T-cell (primary cell): ENCODE measurements at regions not wholly inside any gene's neighbourhood (a gene's known extent, or its start where the extent isn't known, plus 50 kb on each side); places are given as distances from the start of the nearest gene placed in this dataset.

Experiments used
- ATAC-seq, 4 experiments: fragments of 200-7000 bp in 3 of 4; fragments of 150-1000 bp in 1 of 4; cut with Tn5 transposase; replicated peaks in 1 of 4; 1 replicate in 3 of 4; 2 replicates in 1 of 4; pipeline ENCODE4 v1.10.0; 2021; ENCODE audit warnings: moderate library complexity in 3 of 4, mild to moderate bottlenecking in 2 of 4, moderate number of reproducible peaks in 1 of 4
- CTCF ChIA-PET, 2 donors: fragments of 300-600 bp; sonication (Branson Sonifier 250); formaldehyde crosslinking; loops; one replicate each; lab custom pipeline; 2022; ENCODE audit warnings: antibody characterized with exemption in 2 of 2; lab: Charles Lee
- POLR2A ChIA-PET, 2 donors: fragments of 300-600 bp; sonication (Branson Sonifier 250); formaldehyde crosslinking; loops; one replicate each; lab custom pipeline; 2022; ENCODE audit warnings: antibody characterized with exemption in 2 of 2; lab: Charles Lee
- DNase-seq, 35 experiments: peaks; one replicate each; pipeline versions ENCODE4 v3.0.0 to v3.0.0-alpha.2; 2013 to 2023
- H3K27ac ChIP-seq: one replicate; pipeline ENCODE4 v1.5.1; 2013; ENCODE audit warnings: low read length
- H3K27me3 ChIP-seq, 2 experiments: replicated peaks in 1 of 2; 1 replicate in 1 of 2; 2 replicates in 1 of 2; pipeline versions ENCODE4 v1.6.1 to v1.7.0; 2013; ENCODE audit warnings: low read length in 1 of 2, mixed read lengths in 1 of 2; ENCODE audit not compliant: control insufficient read depth in 2 of 2, insufficient read depth in 2 of 2; ENCODE audit errors: extremely low read depth in 1 of 2
- H3K36me3 ChIP-seq, 2 donors: 1 replicate in 1 of 2; 2 replicates in 1 of 2; pipeline versions ENCODE4 v1.6.1 to v1.7.0; 2013; ENCODE audit warnings: low read length in 1 of 2; ENCODE audit not compliant: control insufficient read depth in 2 of 2, insufficient read depth in 1 of 2; ENCODE audit errors: extremely low read depth in 1 of 2
- H3K4me1 ChIP-seq, 2 experiments: 1 replicate in 1 of 2; 2 replicates in 1 of 2; pipeline versions ENCODE4 v1.6.1 to v1.7.0; 2013; ENCODE audit warnings: low read length in 2 of 2, mixed read lengths in 1 of 2; ENCODE audit not compliant: insufficient read depth in 2 of 2, control insufficient read depth in 1 of 2; ENCODE audit errors: extremely low read depth in 1 of 2
- H3K4me3 ChIP-seq, 2 donors: 1 replicate in 1 of 2; 2 replicates in 1 of 2; pipeline versions ENCODE4 v1.5.1 to v1.7.0; 2013; ENCODE audit warnings: mild to moderate bottlenecking in 2 of 2, low read length in 1 of 2, moderate library complexity in 1 of 2; ENCODE audit not compliant: control insufficient read depth in 1 of 2; ENCODE audit errors: extremely low read depth in 1 of 2
- H3K9me3 ChIP-seq: 2 replicates; pipeline ENCODE4 v1.7.0; 2013
- H3K27ac Mint-ChIP-seq, 2 donors: one replicate each; pipeline ENCODE4 v1.8.0; 2020 to 2021; ENCODE audit warnings: mild to moderate bottlenecking in 2 of 2, mixed read lengths in 2 of 2
- H3K27me3 Mint-ChIP-seq, 2 donors: one replicate each; pipeline ENCODE4 v1.8.0; 2021 to 2022; ENCODE audit warnings: mixed read lengths in 2 of 2
- H3K36me3 Mint-ChIP-seq: one replicate; pipeline ENCODE4 v1.8.0; 2021; ENCODE audit warnings: mixed read lengths
- H3K4me1 Mint-ChIP-seq, 3 donors: one replicate each; pipeline ENCODE4 v1.8.0; 2020 to 2022; ENCODE audit warnings: mixed read lengths in 3 of 3, mild to moderate bottlenecking in 1 of 3
- H3K4me3 Mint-ChIP-seq, 3 donors: one replicate each; pipeline ENCODE4 v1.8.0; 2020 to 2022; ENCODE audit warnings: mild to moderate bottlenecking in 3 of 3, mixed read lengths in 3 of 3, moderate library complexity in 3 of 3
- H3K9me3 Mint-ChIP-seq, 3 donors: one replicate each; pipeline ENCODE4 v1.8.0; 2020 to 2022; ENCODE audit warnings: mixed read lengths in 3 of 3
- WGBS: methylation state at CpG from one replicate; pipeline ENCODE4 v1.1.5; 2013; ENCODE audit warnings: missing lambda C conversion rate; ENCODE audit not compliant: insufficient coverage; 5-methylcytosine and 5-hydroxymethylcytosine counted together

DNA sequence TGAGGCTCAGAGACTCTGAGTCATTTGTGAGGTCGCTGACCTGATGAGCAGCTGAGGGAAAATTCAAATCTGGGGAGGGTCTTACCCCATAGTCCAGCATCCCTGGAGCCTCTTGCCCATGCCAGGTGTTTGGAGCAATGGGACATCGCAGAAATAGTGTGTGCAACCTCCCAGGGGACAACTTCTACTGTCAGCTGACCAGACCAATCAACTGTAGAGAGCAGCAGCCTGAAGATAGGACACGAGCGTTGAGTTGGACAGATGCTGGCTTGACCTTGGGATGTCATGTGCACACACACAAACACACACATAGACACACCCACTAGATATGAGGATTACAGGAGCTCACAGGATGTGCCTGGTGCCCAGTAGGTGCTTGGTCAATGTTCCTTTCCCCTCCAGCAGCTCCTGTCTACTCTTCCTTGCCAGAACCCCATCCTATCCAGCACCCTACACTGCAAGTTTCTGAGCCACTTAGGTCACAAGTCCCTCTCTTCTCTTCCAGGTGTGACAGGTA is 59.1 kb upstream of the MPEG1 start:
- H3K27me3 ChIP-seq, result peaks cover 0 to 6% of the 10 kb centered on the region in 2 experiments
- Mint-ChIP-seq H3K36me3 (no peaks in the 10 kb centered on the region), H3K9me3 (no peaks in the 10 kb centered on the region), H3K4me1 (peaks cover 31 to 51% (median 49%) of the 10 kb centered on the region in 3 donors), H3K4me3 (no peak overlapping the region), H3K27me3 (no peaks in the 10 kb centered on the region), H3K27ac (peak overlapping the region; percentile 24 to 78)
- no peaks in the 10 kb centered on the region for H3K9me3 ChIP-seq
- peaks cover 8 to 17% of the 10 kb centered on the region in 2 experiments for H3K4me1 ChIP-seq
- ATAC-seq (no peak), DNase-seq (no peak)
- no peaks in the 10 kb centered on the region for H3K36me3 ChIP-seq
- POLR2A ChIA-PET, result no interaction called here
- no peak overlapping the region for H3K4me3 ChIP-seq
- 61% methylated on average over 4 of the region's 4 CpGs for WGBS
- CTCF ChIA-PET, result interaction anchor here in 1 of 2 donors (1.0 kb wide), 1 partner anchor 9 kb away, joined by 3 read pairs; no protein-coding TSS in a partner anchor
- no peak overlapping the region for H3K27ac ChIP-seq

- no peak overlapping the region for H3K4me3 Mint-ChIP-seq
- ATAC-seq, result no peak
- Histone ChIP-seq H3K9me3 (no peaks in the 10 kb centered on the region), H3K36me3 (no peaks in the 10 kb centered on the region), H3K4me3 (no peak overlapping the region), H3K4me1 (peaks cover 8 to 17% of the 10 kb centered on the region in 2 experiments), H3K27me3 (peaks cover 0 to 6% of the 10 kb centered on the region in 2 experiments), H3K27ac (no peak overlapping the region)
- H3K9me3 Mint-ChIP-seq, result no peaks in the 10 kb centered on the region
- H3K27ac Mint-ChIP-seq, result peak overlapping the region; percentile 24 to 78
- no peaks in the 10 kb centered on the region for H3K36me3 Mint-ChIP-seq
- CTCF ChIA-PET, result interaction anchor here in 1 of 2 donors (1.0 kb wide), 1 partner anchor 9 kb away, joined by 3 read pairs; no protein-coding TSS in a partner anchor
- H3K27me3 Mint-ChIP-seq, result no peaks in the 10 kb centered on the region
- DNase-seq, result no peak
- peaks cover 31 to 51% (median 49%) of the 10 kb centered on the region in 3 donors for H3K4me1 Mint-ChIP-seq
- POLR2A ChIA-PET, result no interaction called here
- no CpG with 5 or more reads among the region's 4 CpGs for WGBS
These were observed 58.6 kb upstream of the MPEG1 start for GRCh38 chr11:59271247-59271755.

DNA sequence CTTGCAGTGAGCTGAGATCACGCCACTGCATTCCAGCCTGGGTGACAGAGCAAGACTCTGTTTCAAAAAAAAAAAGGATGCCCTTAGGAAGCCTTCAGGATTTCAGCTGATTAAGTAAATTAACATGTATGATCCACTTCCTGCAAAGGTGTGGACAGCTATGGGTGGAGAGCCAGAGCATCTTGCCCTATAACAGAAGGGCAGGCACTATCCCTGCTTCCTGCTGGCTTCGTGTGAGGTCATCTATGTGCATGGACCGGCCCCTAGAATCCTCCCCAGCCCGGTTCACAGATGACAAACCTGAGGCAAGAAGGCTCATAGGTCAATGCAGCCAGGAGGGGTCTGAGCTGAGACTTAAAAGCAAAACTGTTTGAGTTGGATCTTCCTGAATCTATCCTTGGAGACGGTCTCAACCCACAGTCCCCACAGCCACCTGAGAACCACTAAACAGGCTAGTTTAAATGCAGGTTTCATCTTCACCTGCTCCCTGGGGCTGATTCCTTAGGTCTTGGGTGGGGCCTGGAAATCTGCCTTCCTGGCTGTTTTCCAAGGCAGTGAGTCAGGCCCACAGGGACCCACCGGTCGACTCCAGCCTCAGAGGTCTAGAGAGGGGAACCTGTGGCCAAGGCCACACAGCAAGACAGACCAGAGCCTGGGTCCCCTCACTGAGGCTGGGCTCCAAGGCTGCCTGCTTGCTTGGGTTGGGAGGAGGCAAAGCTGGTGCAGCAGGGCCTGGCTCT is 55.2 kb upstream of the MPEG1 start:
- ATAC-seq (no peak), DNase-seq (no peak)
- Histone ChIP-seq H3K9me3 (no peaks in the 10 kb centered on the region), H3K4me1 (peaks cover 0 to 4% of the 10 kb centered on the region in 2 experiments), H3K36me3 (no peaks in the 10 kb centered on the region), H3K27ac (no peak overlapping the region), H3K27me3 (peaks cover 0 to 6% of the 10 kb centered on the region in 2 experiments), H3K4me3 (no peak overlapping the region)
- H3K9me3 Mint-ChIP-seq, result no peaks in the 10 kb centered on the region
- peaks cover 12 to 34% (median 30%) of the 10 kb centered on the region in 3 donors for H3K4me1 Mint-ChIP-seq
- no peak overlapping the region for H3K4me3 Mint-ChIP-seq
- H3K27me3 Mint-ChIP-seq, result no peaks in the 10 kb centered on the region
- no peaks in the 10 kb centered on the region for H3K36me3 Mint-ChIP-seq
- ChIA-PET CTCF (no interaction called here), POLR2A (no interaction called here)
- H3K27ac Mint-ChIP-seq, result no peak overlapping the region
- 84% methylated on average over 4 of the region's 7 CpGs for WGBS

GRCh38 chr11:59267196-59267595 is 54.5 kb upstream of the MPEG1 start:
- no peaks in the 10 kb centered on the region for H3K36me3 ChIP-seq
- Mint-ChIP-seq H3K27me3 (no peaks in the 10 kb centered on the region), H3K4me1 (peaks cover 5 to 27% (median 23%) of the 10 kb centered on the region in 3 donors), H3K4me3 (no peak overlapping the region), H3K9me3 (no peaks in the 10 kb centered on the region), H3K36me3 (no peaks in the 10 kb centered on the region), H3K27ac (no peak overlapping the region)
- ChIA-PET CTCF (interaction anchor here (0.5 to 0.6 kb wide), 2 partner anchors 115 to 638 kb away, joined by 3 to 5 read pairs; no protein-coding TSS in a partner anchor), POLR2A (no interaction called here)
- no peak overlapping the region for H3K27ac ChIP-seq
- WGBS, result 42% methylated on average over 3 of the region's 4 CpGs
- no peaks in the 10 kb centered on the region for H3K9me3 ChIP-seq
- DNase-seq, result no peak
- peaks cover 0 to 6% of the 10 kb centered on the region in 2 experiments for H3K27me3 ChIP-seq
- no peak for ATAC-seq
- H3K4me1 ChIP-seq, result no peaks in the 10 kb centered on the region
- H3K4me3 ChIP-seq, result no peak overlapping the region

DNA sequence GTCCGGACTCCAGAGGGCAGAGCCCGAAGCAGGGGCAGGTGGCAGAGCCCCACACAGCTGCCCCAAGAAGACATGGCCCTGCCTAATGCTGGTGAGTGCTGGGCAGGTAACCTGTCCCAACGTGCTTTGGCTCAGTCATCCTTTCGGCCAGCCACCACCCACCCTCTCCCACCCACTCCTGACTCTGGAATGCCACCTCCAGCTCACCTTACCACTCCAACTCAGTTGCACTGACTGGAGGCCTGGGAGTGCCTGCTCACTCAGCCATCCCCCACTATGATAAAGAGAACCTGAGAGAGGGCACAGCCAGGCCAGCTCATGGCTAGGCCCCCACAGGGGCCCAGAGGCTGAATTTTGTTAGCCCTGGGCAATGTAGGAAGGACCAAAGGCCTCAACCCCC is 53.8 kb upstream of the MPEG1 start:
- no peak overlapping the region for H3K4me3 Mint-ChIP-seq
- DNase-seq, result no peak
- peaks cover 1 to 20% (median 16%) of the 10 kb centered on the region in 3 donors for H3K4me1 Mint-ChIP-seq
- no peaks in the 10 kb centered on the region for H3K36me3 Mint-ChIP-seq
- H3K27me3 Mint-ChIP-seq, result no peaks in the 10 kb centered on the region
- POLR2A ChIA-PET, result no interaction called here
- Histone ChIP-seq H3K9me3 (no peaks in the 10 kb centered on the region), H3K27ac (no peak overlapping the region), H3K4me3 (no peak overlapping the region), H3K36me3 (no peaks in the 10 kb centered on the region), H3K4me1 (no peaks in the 10 kb centered on the region), H3K27me3 (peaks cover 0 to 7% of the 10 kb centered on the region in 2 experiments)
- CTCF ChIA-PET, result interaction anchor here in 1 of 2 donors (0.7 to 1.1 kb wide), 3 partner anchors 18 to 91 kb away, joined by 3 to 4 read pairs (median 3); no protein-coding TSS in a partner anchor
- ATAC-seq, result no peak
- no peaks in the 10 kb centered on the region for H3K9me3 Mint-ChIP-seq
- no peak overlapping the region for H3K27ac Mint-ChIP-seq
- 64% methylated on average over 4 of the region's 4 CpGs for WGBS

DNA sequence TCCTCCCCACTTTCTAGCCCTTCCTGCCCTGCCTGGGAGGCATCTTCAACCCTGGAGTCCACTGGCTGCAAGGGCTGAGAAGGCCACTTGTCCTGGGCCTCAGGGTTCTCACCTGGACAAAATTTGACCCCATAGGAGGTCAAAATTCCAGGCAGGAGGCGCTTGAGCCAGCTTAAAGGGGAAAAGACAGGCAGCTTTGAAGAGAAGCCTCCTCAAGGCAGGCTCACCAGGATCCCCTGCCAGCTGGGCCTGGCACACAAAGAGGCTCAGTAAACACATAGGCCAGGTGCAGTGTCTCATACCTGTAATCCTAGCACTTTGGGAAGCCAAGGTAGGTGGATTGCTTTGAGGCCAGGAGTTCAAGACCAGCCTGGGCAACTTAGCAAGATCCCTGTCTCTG is 53.0 kb upstream of the MPEG1 start:
- no peak overlapping the region for H3K4me3 ChIP-seq
- no CpG with 5 or more reads among the region's 1 CpG for WGBS
- CTCF ChIA-PET, result interaction anchor here in 1 of 2 donors (1.1 kb wide), 1 partner anchor 91 kb away, joined by 3 read pairs; no protein-coding TSS in a partner anchor
- DNase-seq, result no peak
- H3K9me3 ChIP-seq, result no peaks in the 10 kb centered on the region
- no peak for ATAC-seq
- POLR2A ChIA-PET, result no interaction called here
- Mint-ChIP-seq H3K27ac (no peak overlapping the region), H3K36me3 (no peaks in the 10 kb centered on the region), H3K27me3 (no peaks in the 10 kb centered on the region), H3K9me3 (no peaks in the 10 kb centered on the region), H3K4me3 (no peak overlapping the region), H3K4me1 (peaks cover 0 to 13% (median 11%) of the 10 kb centered on the region in 3 donors)
- H3K36me3 ChIP-seq, result no peaks in the 10 kb centered on the region
- no peaks in the 10 kb centered on the region for H3K4me1 ChIP-seq
- H3K27me3 ChIP-seq, result peaks cover 0 to 11% of the 10 kb centered on the region in 2 experiments
- H3K27ac ChIP-seq, result no peak overlapping the region
